PC-3 (cell line): ENCODE measurements at regions not wholly inside any gene's neighbourhood (a gene's known extent, or its start where the extent isn't known, plus 50 kb on each side); places are given as distances from the start of the nearest gene placed in this dataset.

Experiments
- ATAC-seq: fragments of 200-7000 bp; cut with Tn5 transposase; 2 replicates; pipeline ENCODE4 v1.9.1; 2020; ENCODE audit warnings: mild to moderate bottlenecking, moderate library complexity
- BruUV-seq: library from RNA; stranded (reverse); fragments of 400-500 nt; replicated peaks from 2 replicates; lab custom pipeline; 2021; lab: Mats Ljungman, UMichigan
- CTCF ChIA-PET: fragments of 300-600 bp; sonication (Branson Sonifier 250); formaldehyde crosslinking; loops from one replicate; lab custom pipeline; 2022; ENCODE audit warnings: antibody characterized with exemption; lab: Charles Lee
- POLR2A ChIA-PET: fragments of 300-600 bp; sonication (Branson Sonifier 250); formaldehyde crosslinking; loops from one replicate; lab custom pipeline; 2022; ENCODE audit warnings: antibody characterized with exemption; ENCODE audit not compliant: unreplicated experiment; lab: Charles Lee
- DNase-seq: peaks from one replicate; pipeline ENCODE4 v3.0.0-alpha.2; 2015
- H2AFZ ChIP-seq: fragments of 300-600 bp; sonication (generic); 2 replicates; pipeline ENCODE4 v1.6.0; 2016; ENCODE audit warnings: antibody characterized with exemption, low read length
- H3F3A ChIP-seq: fragments of 300-600 bp; sonication (generic); one replicate; pipeline ENCODE4 v1.6.0; 2017; ENCODE audit warnings: antibody characterized with exemption, low read length, control low read depth, mild to moderate bottlenecking; ENCODE audit not compliant: unreplicated experiment
- H3K27ac ChIP-seq: fragments of 300-600 bp; sonication (generic); 2 replicates; pipeline ENCODE4 v1.5.1; 2016; ENCODE audit warnings: mild to moderate bottlenecking, low read length
- H3K27me3 ChIP-seq: fragments of 300-600 bp; sonication (generic); 2 replicates; pipeline ENCODE4 v1.6.1; 2016; ENCODE audit warnings: low read length, mixed read lengths
- H3K36me3 ChIP-seq: fragments of 300-600 bp; sonication (generic); 2 replicates; pipeline ENCODE4 v1.6.1; 2016; ENCODE audit warnings: low read depth, mixed run types, low read length, mixed read lengths
- H3K4me1 ChIP-seq: fragments of 300-600 bp; sonication (generic); 2 replicates; pipeline ENCODE4 v1.5.1; 2016; ENCODE audit warnings: low read length; ENCODE audit not compliant: insufficient read depth
- H3K4me2 ChIP-seq: fragments of 300-600 bp; sonication (generic); 2 replicates; pipeline ENCODE4 v1.6.0; 2016; ENCODE audit warnings: low read length
- H3K4me3 ChIP-seq: fragments of 300-600 bp; sonication (generic); 2 replicates; pipeline ENCODE4 v1.5.1; 2016; ENCODE audit warnings: mild to moderate bottlenecking, low read length, mixed read lengths
- H3K79me2 ChIP-seq: fragments of 300-600 bp; sonication (generic); 2 replicates; pipeline ENCODE4 v1.6.1; 2017; ENCODE audit warnings: low read length, mixed read lengths
- H3K9ac ChIP-seq: fragments of 300-600 bp; sonication (generic); 2 replicates; pipeline ENCODE4 v1.6.0; 2016; ENCODE audit warnings: mild to moderate bottlenecking, low read length
- H3K9me2 ChIP-seq: fragments of 300-600 bp; sonication (generic); replicated peaks from 2 replicates; pipeline ENCODE4 v1.6.1; 2016; ENCODE audit warnings: mixed run types, low read length, mixed read lengths
- H3K9me3 ChIP-seq: fragments of 300-600 bp; sonication (generic); 2 replicates; pipeline ENCODE4 v1.6.1; 2016; ENCODE audit warnings: low read length, mixed read lengths
- H4K20me1 ChIP-seq: fragments of 300-600 bp; sonication (generic); 2 replicates; pipeline ENCODE4 v1.6.1; 2016; ENCODE audit warnings: low read length, mixed read lengths
- CTCF ChIP-seq: fragments of 300-600 bp; sonication (generic); conservative IDR thresholded peaks from 2 replicates; pipeline ENCODE4 v1.5.1; 2017; ENCODE audit warnings: antibody characterized with exemption, low read depth, mild to moderate bottlenecking, low read length
- EZH2 ChIP-seq: fragments of 300-600 bp; sonication (generic); IDR thresholded peaks from one replicate; pipeline ENCODE4 v1.6.1; 2017; ENCODE audit warnings: antibody characterized with exemption, mild to moderate bottlenecking, low read length; ENCODE audit not compliant: unreplicated experiment
- EZH2phosphoT487 ChIP-seq: fragments of 300-600 bp; sonication (generic); IDR thresholded peaks from 2 replicates; pipeline ENCODE4 v1.6.1; 2018; ENCODE audit warnings: mild to moderate bottlenecking, antibody characterized with exemption, low read length, borderline replicate concordance
- intact Hi-C: fragments of 100-400 bp; cut with micrococcal nuclease; formaldehyde crosslinking; loops from 2 replicates; pipeline ENCODE4 v1.9.0; 2023

GRCh38 chr6:163863565-163863964 lies 449.0 kb downstream of the QKI start:
- ATAC-seq (no peak), DNase-seq (no peak)
- H3K9ac ChIP-seq = no peak overlapping the region
- H3F3A ChIP-seq = no peaks in the 10 kb centered on the region
- H2AFZ ChIP-seq = no peak overlapping the region
- POLR2A ChIA-PET = no interaction called here
- intact Hi-C loops = no loop called here
- TF ChIP-seq EZH2 = no peak
- TF ChIP-seq CTCF = no peak
- no peak for TF ChIP-seq EZH2phosphoT487
- no peaks in the 10 kb centered on the region for H3K9me2 ChIP-seq
- no peaks in the 10 kb centered on the region for H3K36me3 ChIP-seq
- H3K9me3 ChIP-seq = no peaks in the 10 kb centered on the region
- no peaks in the 10 kb centered on the region for H4K20me1 ChIP-seq
- no TSS peak for BruUV-seq
- H3K27me3 ChIP-seq = 0 out of 2 replicates have a peak, but pooled peaks cover 3% of the 10 kb centered on the region
- no peaks in the 10 kb centered on the region for H3K4me1 ChIP-seq
- H3K79me2 ChIP-seq = no peaks in the 10 kb centered on the region
- CTCF ChIA-PET = no interaction called here
- H3K27ac ChIP-seq = no peak overlapping the region
- H3K4me3 ChIP-seq = no peak overlapping the region
- no peak overlapping the region for H3K4me2 ChIP-seq

- BruUV-seq = no TSS peak
- intact Hi-C loops = no loop called here
- H3K79me2 ChIP-seq = no peaks in the 10 kb centered on the region
- no peaks in the 10 kb centered on the region for H3F3A ChIP-seq
- ChIA-PET POLR2A (no interaction called here), CTCF (no interaction called here)
- H3K36me3 ChIP-seq = no peaks in the 10 kb centered on the region
- DNase-seq = no peak
- TF ChIP-seq CTCF (no peak), EZH2 (no peak), EZH2phosphoT487 (no peak)
- H3K4me1 ChIP-seq = no peaks in the 10 kb centered on the region
- no peak overlapping the region for H3K4me2 ChIP-seq
- no peak for ATAC-seq
- no peaks in the 10 kb centered on the region for H3K9me3 ChIP-seq
- no peak overlapping the region for H2AFZ ChIP-seq
- no peaks in the 10 kb centered on the region for H4K20me1 ChIP-seq
- H3K4me3 ChIP-seq = no peak overlapping the region
- H3K27me3 ChIP-seq = 0 out of 2 replicates have a peak, but pooled peaks cover 3% of the 10 kb centered on the region
- no peaks in the 10 kb centered on the region for H3K9me2 ChIP-seq
- H3K27ac ChIP-seq = no peak overlapping the region
- no peak overlapping the region for H3K9ac ChIP-seq
Measured at GRCh38 chr6:163862701-163863100, 448.2 kb downstream of the QKI start.

GRCh38 chr6:163861627-163862026 lies 447.1 kb downstream of the QKI start:
- no peak for DNase-seq
- no peaks in the 10 kb centered on the region for H3K4me1 ChIP-seq
- no TSS peak for BruUV-seq
- H3K9me2 ChIP-seq = no peaks in the 10 kb centered on the region
- 0 out of 2 replicates have a peak, but pooled peaks cover 3% of the 10 kb centered on the region for H3K27me3 ChIP-seq
- TF ChIP-seq EZH2 (no peak), EZH2phosphoT487 (no peak), CTCF (no peak)
- ChIA-PET POLR2A (no interaction called here), CTCF (no interaction called here)
- no peaks in the 10 kb centered on the region for H3K79me2 ChIP-seq
- no peaks in the 10 kb centered on the region for H3F3A ChIP-seq
- no peak overlapping the region for H3K4me2 ChIP-seq
- intact Hi-C loops = no loop called here
- no peak overlapping the region for H3K27ac ChIP-seq
- no peaks in the 10 kb centered on the region for H3K36me3 ChIP-seq
- ATAC-seq = no peak
- H3K9me3 ChIP-seq = no peaks in the 10 kb centered on the region
- H3K9ac ChIP-seq = no peak overlapping the region
- no peaks in the 10 kb centered on the region for H4K20me1 ChIP-seq
- H2AFZ ChIP-seq = no peak overlapping the region
- no peak overlapping the region for H3K4me3 ChIP-seq
